Erythroblast (primary cell): ENCODE measurements at regions not wholly inside any gene's neighbourhood (a gene's known extent, or its start where the extent isn't known, plus 50 kb on each side); places are given as distances from the start of the nearest gene placed in this dataset.

Experiments used
- GATA1 ChIP-seq: IDR thresholded peaks from 2 replicates; pipeline ENCODE4 v1.6.1; 2011; ENCODE audit warnings: low read depth, mild to moderate bottlenecking, control low read depth, low read length, moderate library complexity
- POLR2A ChIP-seq: IDR thresholded peaks from 2 replicates; pipeline ENCODE4 v1.6.1; 2011; ENCODE audit warnings: mild to moderate bottlenecking, low read length

GRCh38 chr5:98301547-98301946, 471.9 kb upstream of the RGMB start:
- TF ChIP-seq POLR2A (no peak), GATA1 (no peak)
